ENCODE measurements at regions not wholly inside any gene's neighbourhood (a gene's known extent, or its start where the extent isn't known, plus 50 kb on each side); places are given as distances from the start of the nearest gene placed in this dataset.

- POLR2A ChIA-PET, result no interaction called here
- Histone ChIP-seq H3K27me3 (ENCODE audit: control insufficient read depth in 2 of 2, insufficient read depth in 2 of 2, low read length in 2 of 2) (no peaks in the 10 kb centered on the region), H3K9me3 (ENCODE audit: control insufficient read depth in 2 of 3, low read length in 3 of 3) (no peaks in the 10 kb centered on the region), H3K4me1 (ENCODE audit: control insufficient read depth in 2 of 2, insufficient read depth in 2 of 2, low read length in 2 of 2) (no peaks in the 10 kb centered on the region), H3K4me3 (ENCODE audit: low read length) (no peak overlapping the region), H3K36me3 (ENCODE audit: control insufficient read depth in 2 of 3, insufficient read depth in 3 of 3, low read length in 3 of 3) (no peaks in the 10 kb centered on the region), H3K27ac (ENCODE audit: low read depth, low read length) (no peak overlapping the region)
- Mint-ChIP-seq H3K4me3 (no peak overlapping the region), H3K9me3 (no peaks in the 10 kb centered on the region), H3K27me3 (peaks cover under 1 to 17% (median 8%) of the 10 kb centered on the region in 5 donors), H3K27ac (no peak overlapping the region), H3K36me3 (no peaks in the 10 kb centered on the region), H3K4me1 (no peaks in the 10 kb centered on the region)
- CTCF ChIA-PET, result no interaction called here
- intact Hi-C loops (cut with micrococcal nuclease), result no loop called here
- ATAC-seq (no peak), DNase-seq (no peak)
Measured at GRCh38 chr16:49951574-49952195, 73.3 kb upstream of the CNEP1R1 start.

GRCh38 chr16:49952386-49952785 lies 72.6 kb upstream of the CNEP1R1 start:
- Histone ChIP-seq H3K27ac (ENCODE audit: low read depth, low read length) (no peak overlapping the region), H3K9me3 (ENCODE audit: control insufficient read depth in 2 of 3, low read length in 3 of 3) (no peaks in the 10 kb centered on the region), H3K27me3 (ENCODE audit: control insufficient read depth in 2 of 2, insufficient read depth in 2 of 2, low read length in 2 of 2) (no peaks in the 10 kb centered on the region), H3K36me3 (ENCODE audit: control insufficient read depth in 2 of 3, insufficient read depth in 3 of 3, low read length in 3 of 3) (no peaks in the 10 kb centered on the region), H3K4me1 (ENCODE audit: control insufficient read depth in 2 of 2, insufficient read depth in 2 of 2, low read length in 2 of 2) (no peaks in the 10 kb centered on the region), H3K4me3 (ENCODE audit: low read length) (no peak overlapping the region)
- intact Hi-C loops (cut with micrococcal nuclease), result no loop called here
- Mint-ChIP-seq H3K36me3 (no peaks in the 10 kb centered on the region), H3K4me1 (peaks cover 0 to 1% (median 0%) of the 10 kb centered on the region in 7 donors), H3K4me3 (no peak overlapping the region), H3K27ac (no peak overlapping the region), H3K9me3 (no peaks in the 10 kb centered on the region), H3K27me3 (peaks cover 0 to 19% (median 8%) of the 10 kb centered on the region in 5 donors)
- POLR2A ChIA-PET, result no interaction called here
- ATAC-seq (no peak), DNase-seq (no peak)
- CTCF ChIA-PET, result no interaction called here

DNA sequence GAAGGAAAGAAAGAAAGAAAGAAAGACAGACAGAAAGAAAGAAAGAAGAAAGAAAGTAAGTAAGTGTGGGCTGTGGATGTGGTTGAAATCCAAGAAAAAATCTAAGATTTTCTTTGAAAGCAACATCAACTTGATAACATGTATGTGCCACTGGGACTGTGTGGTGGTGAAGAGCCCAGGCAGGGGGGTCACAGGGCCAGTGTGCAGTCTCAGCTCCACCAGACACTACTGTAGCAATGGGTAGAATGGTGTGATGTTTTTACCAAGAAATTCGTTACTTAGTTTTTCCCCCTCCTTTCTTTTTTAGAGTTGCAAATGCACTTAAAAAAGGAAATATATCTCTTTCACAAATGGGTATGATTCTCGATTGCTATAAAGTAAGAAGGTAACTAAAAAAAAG lies 71.9 kb upstream of the CNEP1R1 start:
- Histone ChIP-seq H3K36me3 (ENCODE audit: control insufficient read depth in 2 of 3, insufficient read depth in 3 of 3, low read length in 3 of 3) (no peaks in the 10 kb centered on the region), H3K4me1 (ENCODE audit: control insufficient read depth in 2 of 2, insufficient read depth in 2 of 2, low read length in 2 of 2) (no peaks in the 10 kb centered on the region), H3K27me3 (ENCODE audit: control insufficient read depth in 2 of 2, insufficient read depth in 2 of 2, low read length in 2 of 2) (no peaks in the 10 kb centered on the region), H3K27ac (ENCODE audit: low read depth, low read length) (no peak overlapping the region), H3K4me3 (ENCODE audit: low read length) (no peak overlapping the region), H3K9me3 (ENCODE audit: control insufficient read depth in 2 of 3, low read length in 3 of 3) (no peaks in the 10 kb centered on the region)
- Mint-ChIP-seq H3K4me1 (peaks cover 0 to 1% (median 0%) of the 10 kb centered on the region in 7 donors), H3K27ac (no peak overlapping the region), H3K9me3 (no peaks in the 10 kb centered on the region), H3K4me3 (no peak overlapping the region), H3K27me3 (peaks cover 3 to 19% (median 8%) of the 10 kb centered on the region in 5 donors), H3K36me3 (no peaks in the 10 kb centered on the region)
- ATAC-seq, result no peak
- ChIA-PET POLR2A (no interaction called here), CTCF (no interaction called here)
- no peak for DNase-seq
- intact Hi-C loops (cut with micrococcal nuclease), result no loop called here

- Histone ChIP-seq H3K36me3 (ENCODE audit: control insufficient read depth in 2 of 3, insufficient read depth in 3 of 3, low read length in 3 of 3) (no peaks in the 10 kb centered on the region), H3K4me3 (ENCODE audit: low read length) (no peak overlapping the region), H3K9me3 (ENCODE audit: control insufficient read depth in 2 of 3, low read length in 3 of 3) (no peaks in the 10 kb centered on the region), H3K27ac (ENCODE audit: low read depth, low read length) (no peak overlapping the region), H3K27me3 (ENCODE audit: control insufficient read depth in 2 of 2, insufficient read depth in 2 of 2, low read length in 2 of 2) (no peaks in the 10 kb centered on the region), H3K4me1 (ENCODE audit: control insufficient read depth in 2 of 2, insufficient read depth in 2 of 2, low read length in 2 of 2) (no peaks in the 10 kb centered on the region)
- DNase-seq (no peak), ATAC-seq (no peak)
- H3K4me1 Mint-ChIP-seq, result peaks cover 0 to 1% (median 0%) of the 10 kb centered on the region in 7 donors
- intact Hi-C loops (cut with micrococcal nuclease), result no loop called here
- H3K36me3 Mint-ChIP-seq, result no peaks in the 10 kb centered on the region
- H3K27ac Mint-ChIP-seq, result no peak overlapping the region
- POLR2A ChIA-PET, result no interaction called here
- no peaks in the 10 kb centered on the region for H3K9me3 Mint-ChIP-seq
- CTCF ChIA-PET, result interaction anchor here (0.6 kb wide), 1 partner anchor 405 kb away, joined by 3 read pairs; no protein-coding TSS in a partner anchor
- H3K27me3 Mint-ChIP-seq, result peaks cover 0 to 9% (median 4%) of the 10 kb centered on the region in 5 donors
- no peak overlapping the region for H3K4me3 Mint-ChIP-seq
Measured at GRCh38 chr16:49955858-49956257, 69.2 kb upstream of the CNEP1R1 start.

DNA sequence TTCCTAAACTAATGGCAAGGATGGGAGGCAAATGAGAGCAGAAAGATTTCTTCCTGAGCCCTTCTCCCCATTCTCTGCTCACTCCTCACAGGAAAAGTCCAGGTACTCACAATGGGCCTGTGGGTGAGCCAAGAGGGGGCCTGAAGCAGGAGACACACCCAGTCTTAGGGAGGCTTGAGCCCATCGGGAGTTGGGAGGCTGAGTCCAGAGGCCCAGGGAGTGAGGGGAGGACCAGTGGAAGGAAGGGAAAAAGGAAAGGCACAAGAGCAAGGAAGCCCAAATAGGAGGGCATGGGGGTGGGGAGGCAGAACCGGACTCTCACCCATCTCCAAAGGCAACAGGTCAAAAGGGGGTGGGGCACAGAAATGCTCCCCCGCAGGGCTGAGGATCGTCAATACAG lies 68.1 kb upstream of the CNEP1R1 start:
- peaks cover 0 to 1% (median 0%) of the 10 kb centered on the region in 7 donors for H3K4me1 Mint-ChIP-seq
- Histone ChIP-seq H3K9me3 (ENCODE audit: control insufficient read depth in 2 of 3, low read length in 3 of 3) (no peaks in the 10 kb centered on the region), H3K4me1 (ENCODE audit: control insufficient read depth in 2 of 2, insufficient read depth in 2 of 2, low read length in 2 of 2) (no peaks in the 10 kb centered on the region), H3K36me3 (ENCODE audit: control insufficient read depth in 2 of 3, insufficient read depth in 3 of 3, low read length in 3 of 3) (no peaks in the 10 kb centered on the region), H3K27me3 (ENCODE audit: control insufficient read depth in 2 of 2, insufficient read depth in 2 of 2, low read length in 2 of 2) (no peaks in the 10 kb centered on the region), H3K27ac (ENCODE audit: low read depth, low read length) (no peak overlapping the region), H3K4me3 (ENCODE audit: low read length) (no peak overlapping the region)
- H3K9me3 Mint-ChIP-seq, result no peaks in the 10 kb centered on the region
- intact Hi-C loops (cut with micrococcal nuclease), result no loop called here
- H3K27me3 Mint-ChIP-seq, result peaks cover under 1 to 12% (median 4%) of the 10 kb centered on the region in 5 donors
- ATAC-seq (no peak), DNase-seq (no peak)
- H3K27ac Mint-ChIP-seq, result no peak overlapping the region
- H3K36me3 Mint-ChIP-seq, result no peaks in the 10 kb centered on the region
- no peak overlapping the region for H3K4me3 Mint-ChIP-seq
- POLR2A ChIA-PET, result no interaction called here
- CTCF ChIA-PET, result no interaction called here

- Histone ChIP-seq H3K27ac (ENCODE audit: low read depth, low read length) (no peak overlapping the region), H3K4me3 (ENCODE audit: low read length) (no peak overlapping the region), H3K4me1 (ENCODE audit: control insufficient read depth in 2 of 2, insufficient read depth in 2 of 2, low read length in 2 of 2) (no peaks in the 10 kb centered on the region), H3K9me3 (ENCODE audit: control insufficient read depth in 2 of 3, low read length in 3 of 3) (no peaks in the 10 kb centered on the region), H3K36me3 (ENCODE audit: control insufficient read depth in 2 of 3, insufficient read depth in 3 of 3, low read length in 3 of 3) (no peaks in the 10 kb centered on the region), H3K27me3 (ENCODE audit: control insufficient read depth in 2 of 2, insufficient read depth in 2 of 2, low read length in 2 of 2) (no peaks in the 10 kb centered on the region)
- Mint-ChIP-seq H3K9me3 (no peaks in the 10 kb centered on the region), H3K27ac (no peak overlapping the region), H3K36me3 (no peaks in the 10 kb centered on the region), H3K27me3 (peaks cover 4 to 16% (median 7%) of the 10 kb centered on the region in 5 donors), H3K4me3 (no peak overlapping the region), H3K4me1 (peaks cover 0 to 1% (median 0%) of the 10 kb centered on the region in 7 donors)
- ChIA-PET POLR2A (no interaction called here), CTCF (no interaction called here)
- ATAC-seq (no peak), DNase-seq (no peak)
- intact Hi-C loops (cut with micrococcal nuclease), result no loop called here
Measured at GRCh38 chr16:49958448-49958847, 66.6 kb upstream of the CNEP1R1 start.

- Histone ChIP-seq H3K36me3 (ENCODE audit: control insufficient read depth in 2 of 3, insufficient read depth in 3 of 3, low read length in 3 of 3) (no peaks in the 10 kb centered on the region), H3K27ac (ENCODE audit: low read depth, low read length) (no peak overlapping the region), H3K27me3 (ENCODE audit: control insufficient read depth in 2 of 2, insufficient read depth in 2 of 2, low read length in 2 of 2) (no peaks in the 10 kb centered on the region), H3K4me1 (ENCODE audit: control insufficient read depth in 2 of 2, insufficient read depth in 2 of 2, low read length in 2 of 2) (no peaks in the 10 kb centered on the region), H3K9me3 (ENCODE audit: control insufficient read depth in 2 of 3, low read length in 3 of 3) (no peaks in the 10 kb centered on the region), H3K4me3 (ENCODE audit: low read length) (no peak overlapping the region)
- Mint-ChIP-seq H3K27me3 (peaks cover 4 to 12% (median 7%) of the 10 kb centered on the region in 5 donors), H3K4me1 (peaks cover 0 to 1% (median 0%) of the 10 kb centered on the region in 7 donors), H3K9me3 (no peaks in the 10 kb centered on the region), H3K27ac (peak overlapping the region in 1 of 9 donors; percentile 25), H3K4me3 (no peak overlapping the region), H3K36me3 (no peaks in the 10 kb centered on the region)
- no peak for ATAC-seq
- intact Hi-C loops (cut with micrococcal nuclease), result no loop called here
- POLR2A ChIA-PET, result no interaction called here
- DNase-seq, result no peak
- CTCF ChIA-PET, result no interaction called here
Measured at GRCh38 chr16:49959552-49960277, 65.3 kb upstream of the CNEP1R1 start.
